ENCODE measurements at regions not wholly inside any gene's neighbourhood (a gene's known extent, or its start where the extent isn't known, plus 50 kb on each side); places are given as distances from the start of the nearest gene placed in this dataset.
"Not testable (repeated sequence)": the region's sequence is repeated elsewhere in the genome, so short reads cannot be mapped to it uniquely, and the experiment has no call there.

DNA sequence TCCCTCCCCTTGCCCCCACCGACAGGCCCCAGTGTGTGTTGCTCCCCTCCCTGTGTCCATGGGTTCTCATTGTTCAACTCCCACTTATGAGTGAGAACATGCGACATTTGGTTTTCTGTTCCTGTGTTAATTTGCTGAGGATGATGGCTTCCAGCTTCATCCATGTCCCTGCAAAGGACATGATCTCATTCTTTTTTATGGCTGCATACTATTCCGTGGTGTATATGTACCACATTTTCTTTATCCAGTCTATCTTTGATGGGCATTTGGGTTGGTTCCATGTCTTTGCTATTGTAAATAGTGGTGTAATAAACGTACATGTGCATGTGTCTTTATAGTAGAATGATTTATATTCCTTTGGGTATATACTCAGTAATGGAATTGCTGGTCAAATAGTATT, 85.6 kb upstream of the NFASC start:
- TF ChIP-seq, protein P1, sequence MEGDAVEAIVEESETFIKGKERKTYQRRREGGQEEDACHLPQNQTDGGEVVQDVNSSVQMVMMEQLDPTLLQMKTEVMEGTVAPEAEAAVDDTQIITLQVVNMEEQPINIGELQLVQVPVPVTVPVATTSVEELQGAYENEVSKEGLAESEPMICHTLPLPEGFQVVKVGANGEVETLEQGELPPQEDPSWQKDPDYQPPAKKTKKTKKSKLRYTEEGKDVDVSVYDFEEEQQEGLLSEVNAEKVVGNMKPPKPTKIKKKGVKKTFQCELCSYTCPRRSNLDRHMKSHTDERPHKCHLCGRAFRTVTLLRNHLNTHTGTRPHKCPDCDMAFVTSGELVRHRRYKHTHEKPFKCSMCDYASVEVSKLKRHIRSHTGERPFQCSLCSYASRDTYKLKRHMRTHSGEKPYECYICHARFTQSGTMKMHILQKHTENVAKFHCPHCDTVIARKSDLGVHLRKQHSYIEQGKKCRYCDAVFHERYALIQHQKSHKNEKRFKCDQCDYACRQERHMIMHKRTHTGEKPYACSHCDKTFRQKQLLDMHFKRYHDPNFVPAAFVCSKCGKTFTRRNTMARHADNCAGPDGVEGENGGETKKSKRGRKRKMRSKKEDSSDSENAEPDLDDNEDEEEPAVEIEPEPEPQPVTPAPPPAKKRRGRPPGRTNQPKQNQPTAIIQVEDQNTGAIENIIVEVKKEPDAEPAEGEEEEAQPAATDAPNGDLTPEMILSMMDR (IDR thresholded peaks at IDR 0.05; ENCODE audit: low read length), result not testable (repeated sequence)
- not testable (repeated sequence) for TF ChIP-seq EZH2 (IDR thresholded peaks at IDR 0.05; ENCODE audit: borderline replicate concordance, low read length)
